Calu3 (cell line): ENCODE measurements at regions not wholly inside any gene's neighbourhood (a gene's known extent, or its start where the extent isn't known, plus 50 kb on each side); places are given as distances from the start of the nearest gene placed in this dataset.
"Not testable (repeated sequence)": the region's sequence is repeated elsewhere in the genome, so short reads cannot be mapped to it uniquely, and the experiment has no call there.

Experiments
- BruUV-seq: library from RNA; stranded (reverse); fragments of 400-500 nt; replicated peaks from 2 replicates; lab custom pipeline; 2021; lab: Mats Ljungman, UMichigan
- CTCF ChIA-PET: fragments of 300-600 bp; sonication (Branson Sonifier 250); formaldehyde crosslinking; loops from one replicate; lab custom pipeline; 2022; ENCODE audit warnings: antibody characterized with exemption; lab: Charles Lee
- DNase-seq: peaks from one replicate; pipeline ENCODE4 v3.0.0; 2022
- H3K27ac Mint-ChIP-seq: one replicate; pipeline ENCODE4 v1.8.0; 2022; ENCODE audit warnings: mixed read lengths; ENCODE audit not compliant: unreplicated experiment
- H3K27me3 Mint-ChIP-seq: one replicate; pipeline ENCODE4 v1.8.0; 2022; ENCODE audit warnings: mixed read lengths; ENCODE audit not compliant: unreplicated experiment
- H3K36me3 Mint-ChIP-seq: one replicate; pipeline ENCODE4 v1.8.0; 2022; ENCODE audit warnings: mild to moderate bottlenecking, moderate library complexity, mixed read lengths; ENCODE audit not compliant: insufficient read depth, unreplicated experiment
- H3K4me1 Mint-ChIP-seq: one replicate; pipeline ENCODE4 v1.8.0; 2022; ENCODE audit warnings: mild to moderate bottlenecking, low read depth, mixed read lengths; ENCODE audit not compliant: unreplicated experiment
- H3K4me3 Mint-ChIP-seq: one replicate; pipeline ENCODE4 v1.8.0; 2022; ENCODE audit warnings: mild to moderate bottlenecking, low read depth, moderate library complexity, mixed read lengths; ENCODE audit not compliant: unreplicated experiment
- H3K9me3 Mint-ChIP-seq: one replicate; pipeline ENCODE4 v1.8.0; 2022; ENCODE audit warnings: low read depth, mixed read lengths; ENCODE audit not compliant: unreplicated experiment
- intact Hi-C: fragments of 100-400 bp; cut with micrococcal nuclease; formaldehyde crosslinking; loops from one replicate; pipeline ENCODE4 v1.10.0; 2022; ENCODE audit not compliant: unreplicated experiment
- TF ChIP-seq, protein P1 (sequence below): fragments of 200-600 bp; IDR thresholded peaks from one replicate; pipeline ENCODE4 v1.8.0; 2022; ENCODE audit warnings: antibody characterized with exemption; ENCODE audit not compliant: unreplicated experiment

DNA sequence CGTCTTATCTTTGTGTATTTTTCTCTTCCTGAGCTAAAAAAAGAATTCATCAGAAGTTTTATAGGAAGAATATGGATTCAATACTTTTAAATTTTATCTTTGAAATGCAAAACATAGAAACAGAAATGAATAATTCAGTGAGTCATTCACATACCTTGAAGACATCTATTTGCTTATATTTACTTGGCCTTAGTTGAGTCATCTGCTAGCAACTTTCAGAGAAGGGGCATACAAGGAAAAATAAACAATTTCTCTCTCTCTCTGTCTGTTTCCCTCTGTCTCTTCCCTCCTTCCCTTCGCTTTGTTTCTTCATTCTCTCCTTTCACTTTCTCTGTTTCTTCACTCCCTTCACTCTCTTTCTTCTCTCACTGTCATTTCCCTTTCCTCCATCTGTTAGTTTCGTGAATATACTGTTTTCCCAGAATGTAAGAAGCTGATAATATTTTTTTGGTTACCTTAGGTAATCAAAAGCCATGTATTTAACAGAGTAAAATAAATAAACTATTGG, 477.2 kb downstream of the BRINP3 start:
- H3K36me3 Mint-ChIP-seq = no peaks in the 10 kb centered on the region
- DNase-seq = no peak
- CTCF ChIA-PET = interaction anchor here (1.3 kb wide), 1 partner anchor 15 kb away, joined by 3 read pairs; no protein-coding TSS in a partner anchor
- peak overlapping the region; percentile 38 for H3K27ac Mint-ChIP-seq
- no peaks in the 10 kb centered on the region for H3K9me3 Mint-ChIP-seq
- no peak overlapping the region for H3K4me3 Mint-ChIP-seq
- intact Hi-C loops = no loop called here
- no peaks in the 10 kb centered on the region for H3K27me3 Mint-ChIP-seq
- peaks cover 16% of the 10 kb centered on the region for H3K4me1 Mint-ChIP-seq
- BruUV-seq = no TSS peak
- TF ChIP-seq, protein P1, sequence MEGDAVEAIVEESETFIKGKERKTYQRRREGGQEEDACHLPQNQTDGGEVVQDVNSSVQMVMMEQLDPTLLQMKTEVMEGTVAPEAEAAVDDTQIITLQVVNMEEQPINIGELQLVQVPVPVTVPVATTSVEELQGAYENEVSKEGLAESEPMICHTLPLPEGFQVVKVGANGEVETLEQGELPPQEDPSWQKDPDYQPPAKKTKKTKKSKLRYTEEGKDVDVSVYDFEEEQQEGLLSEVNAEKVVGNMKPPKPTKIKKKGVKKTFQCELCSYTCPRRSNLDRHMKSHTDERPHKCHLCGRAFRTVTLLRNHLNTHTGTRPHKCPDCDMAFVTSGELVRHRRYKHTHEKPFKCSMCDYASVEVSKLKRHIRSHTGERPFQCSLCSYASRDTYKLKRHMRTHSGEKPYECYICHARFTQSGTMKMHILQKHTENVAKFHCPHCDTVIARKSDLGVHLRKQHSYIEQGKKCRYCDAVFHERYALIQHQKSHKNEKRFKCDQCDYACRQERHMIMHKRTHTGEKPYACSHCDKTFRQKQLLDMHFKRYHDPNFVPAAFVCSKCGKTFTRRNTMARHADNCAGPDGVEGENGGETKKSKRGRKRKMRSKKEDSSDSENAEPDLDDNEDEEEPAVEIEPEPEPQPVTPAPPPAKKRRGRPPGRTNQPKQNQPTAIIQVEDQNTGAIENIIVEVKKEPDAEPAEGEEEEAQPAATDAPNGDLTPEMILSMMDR = no peak

DNA sequence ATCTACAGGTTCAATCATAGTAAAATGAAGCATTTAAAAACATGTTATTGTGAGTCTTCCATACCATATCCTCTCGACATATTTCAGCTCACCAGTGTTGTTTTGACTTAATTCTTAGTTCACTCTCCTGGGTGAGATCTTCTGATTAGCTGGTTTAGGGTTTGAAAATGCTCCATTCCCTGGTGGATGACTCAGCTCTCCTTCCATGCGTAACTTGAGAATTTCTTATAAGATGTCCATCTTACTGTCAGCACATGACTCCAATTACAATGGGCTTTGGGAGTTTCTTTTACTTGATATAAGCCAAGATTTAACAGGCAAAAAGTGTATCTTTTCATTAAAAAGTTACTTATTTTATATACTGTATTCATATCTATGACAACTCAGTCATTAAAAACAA, 476.5 kb downstream of the BRINP3 start:
- intact Hi-C loops = no loop called here
- no peaks in the 10 kb centered on the region for H3K36me3 Mint-ChIP-seq
- H3K27ac Mint-ChIP-seq = no peak overlapping the region
- no peak for DNase-seq
- CTCF ChIA-PET = interaction anchor here (1.3 kb wide), 1 partner anchor 16 kb away, joined by 3 read pairs; no protein-coding TSS in a partner anchor
- H3K9me3 Mint-ChIP-seq = no peaks in the 10 kb centered on the region
- TF ChIP-seq, protein P1 = no peak
- BruUV-seq = no TSS peak
- no peak overlapping the region for H3K4me3 Mint-ChIP-seq
- peaks cover 16% of the 10 kb centered on the region for H3K4me1 Mint-ChIP-seq
- H3K27me3 Mint-ChIP-seq = no peaks in the 10 kb centered on the region

DNA sequence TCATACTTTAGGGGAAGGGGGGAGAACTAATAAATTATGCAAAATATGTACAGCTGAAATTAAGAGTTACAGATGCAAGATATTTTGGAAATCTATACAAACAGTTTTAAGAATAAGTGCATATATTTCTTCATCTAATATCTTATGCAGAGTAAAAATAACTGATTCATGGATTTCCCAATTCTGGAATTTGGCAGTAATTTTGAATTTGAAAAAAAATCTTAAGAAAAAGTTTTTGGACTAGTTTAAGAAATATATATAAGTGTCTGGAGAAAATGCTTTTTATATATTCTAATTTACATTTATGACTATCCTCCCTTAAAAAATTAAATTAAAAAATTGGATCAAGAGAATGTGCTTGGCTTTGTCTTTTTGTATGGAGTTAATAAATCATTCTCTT, 474.3 kb downstream of the BRINP3 start:
- no TSS peak for BruUV-seq
- Mint-ChIP-seq H3K36me3 (no peaks in the 10 kb centered on the region), H3K4me3 (no peak overlapping the region), H3K9me3 (no peaks in the 10 kb centered on the region), H3K27me3 (no peaks in the 10 kb centered on the region), H3K27ac (no peak overlapping the region), H3K4me1 (peaks cover 16% of the 10 kb centered on the region)
- CTCF ChIA-PET = no interaction called here
- intact Hi-C loops = no loop called here
- TF ChIP-seq, protein P1 = no peak
- no peak for DNase-seq

GRCh38 chr1:190011585-190011984, 466.1 kb downstream of the BRINP3 start:
- no peak for DNase-seq
- intact Hi-C loops = no loop called here
- TF ChIP-seq, protein P1 = no peak
- no TSS peak for BruUV-seq
- no peak overlapping the region for H3K4me3 Mint-ChIP-seq
- H3K9me3 Mint-ChIP-seq = no peaks in the 10 kb centered on the region
- H3K27me3 Mint-ChIP-seq = no peaks in the 10 kb centered on the region
- H3K36me3 Mint-ChIP-seq = no peaks in the 10 kb centered on the region
- no peaks in the 10 kb centered on the region for H3K4me1 Mint-ChIP-seq
- no peak overlapping the region for H3K27ac Mint-ChIP-seq
- CTCF ChIA-PET = interaction anchor here (0.6 kb wide), 1 partner anchor 205 kb away, joined by 3 read pairs; no protein-coding TSS in a partner anchor

DNA sequence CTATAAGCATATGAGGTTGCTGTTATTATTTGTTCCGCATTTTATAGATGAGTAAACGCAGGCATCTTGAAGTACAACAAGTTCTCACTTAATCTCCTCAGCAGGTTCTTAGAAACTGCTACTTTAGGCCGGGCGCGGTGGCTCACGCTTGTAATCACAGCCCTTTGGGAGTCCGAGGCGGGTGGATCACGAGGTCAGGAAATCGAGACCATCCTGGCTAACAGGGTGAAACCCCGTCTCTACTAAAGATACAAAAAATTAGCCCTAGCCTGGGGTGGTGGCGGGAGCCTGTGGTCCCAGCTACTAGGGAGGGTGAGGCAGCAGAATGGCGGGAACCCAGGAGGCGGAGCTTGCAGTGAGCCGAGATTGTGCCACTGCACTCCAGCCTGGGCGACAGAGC, 458.5 kb downstream of the BRINP3 start:
- H3K27me3 Mint-ChIP-seq, DNase-seq, intact Hi-C loops, H3K4me3 Mint-ChIP-seq, H3K27ac Mint-ChIP-seq, BruUV-seq, H3K9me3 Mint-ChIP-seq, H3K36me3 Mint-ChIP-seq: not testable (repeated sequence)
- H3K4me1 Mint-ChIP-seq = peaks cover 11% of the 10 kb centered on the region
- CTCF ChIA-PET = interaction anchor here (0.5 kb wide), 1 partner anchor 31 kb away, joined by 3 read pairs; no protein-coding TSS in a partner anchor
